ENCODE measurements at regions not wholly inside any gene's neighbourhood (a gene's known extent, or its start where the extent isn't known, plus 50 kb on each side); places are given as distances from the start of the nearest gene placed in this dataset.

DNA sequence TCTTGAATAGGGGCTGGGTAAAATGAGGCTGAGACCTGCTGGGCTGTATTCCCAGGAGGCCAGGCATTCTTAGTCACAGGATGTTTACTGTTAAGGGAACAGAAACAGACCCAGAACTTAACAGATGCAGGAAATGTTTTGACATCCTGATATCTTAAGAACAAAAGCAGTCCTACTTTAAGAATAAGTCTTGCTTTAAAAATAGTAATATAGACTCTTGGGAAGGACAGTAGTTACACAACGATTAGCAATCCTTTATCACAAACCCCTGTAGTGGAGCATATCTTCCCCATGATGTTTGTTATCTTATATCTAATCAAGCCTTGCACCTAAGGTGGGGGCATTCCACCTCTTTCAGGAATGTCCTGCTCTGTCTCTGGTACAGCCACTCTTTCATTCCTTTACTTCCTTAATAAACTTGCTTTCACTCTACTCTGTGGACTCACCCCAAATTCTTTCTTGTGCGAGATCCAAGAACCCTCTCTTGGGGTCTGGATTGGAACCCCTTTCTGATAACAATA lies 493.7 kb upstream of the SULF2 start:
- TF ChIP-seq, protein P1, sequence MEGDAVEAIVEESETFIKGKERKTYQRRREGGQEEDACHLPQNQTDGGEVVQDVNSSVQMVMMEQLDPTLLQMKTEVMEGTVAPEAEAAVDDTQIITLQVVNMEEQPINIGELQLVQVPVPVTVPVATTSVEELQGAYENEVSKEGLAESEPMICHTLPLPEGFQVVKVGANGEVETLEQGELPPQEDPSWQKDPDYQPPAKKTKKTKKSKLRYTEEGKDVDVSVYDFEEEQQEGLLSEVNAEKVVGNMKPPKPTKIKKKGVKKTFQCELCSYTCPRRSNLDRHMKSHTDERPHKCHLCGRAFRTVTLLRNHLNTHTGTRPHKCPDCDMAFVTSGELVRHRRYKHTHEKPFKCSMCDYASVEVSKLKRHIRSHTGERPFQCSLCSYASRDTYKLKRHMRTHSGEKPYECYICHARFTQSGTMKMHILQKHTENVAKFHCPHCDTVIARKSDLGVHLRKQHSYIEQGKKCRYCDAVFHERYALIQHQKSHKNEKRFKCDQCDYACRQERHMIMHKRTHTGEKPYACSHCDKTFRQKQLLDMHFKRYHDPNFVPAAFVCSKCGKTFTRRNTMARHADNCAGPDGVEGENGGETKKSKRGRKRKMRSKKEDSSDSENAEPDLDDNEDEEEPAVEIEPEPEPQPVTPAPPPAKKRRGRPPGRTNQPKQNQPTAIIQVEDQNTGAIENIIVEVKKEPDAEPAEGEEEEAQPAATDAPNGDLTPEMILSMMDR (IDR thresholded peaks at IDR 0.05), result no peak
- H3K79me2 ChIP-seq (ENCODE audit: insufficient read depth, low read length), result no peaks in the 10 kb centered on the region
- H3K4me2 ChIP-seq (replicated peaks; ENCODE audit: extremely low read depth, low read length, poor library complexity, severe bottlenecking), result no peak overlapping the region
- Mint-ChIP-seq H3K27ac (no peak overlapping the region), H3K4me3 (no peak overlapping the region), H3K27me3 (ENCODE audit: low read depth in 3 of 3) (peaks cover 0 to 13% (median 6%) of the 10 kb centered on the region in 3 donors), H3K9me3 (peaks cover 0 to 5% (median 2%) of the 10 kb centered on the region in 7 donors), H3K36me3 (no peaks in the 10 kb centered on the region), H3K4me1 (no peaks in the 10 kb centered on the region)
- no peak overlapping the region for H2AFZ ChIP-seq (ENCODE audit: insufficient read depth, low read depth, low read length, poor library complexity, severe bottlenecking)
- H3K27me3 ChIP-seq (ENCODE audit: control insufficient read depth in 2 of 2, insufficient read depth in 2 of 2, low read length in 2 of 2), result no peaks in the 10 kb centered on the region
- no peak overlapping the region for H3K27ac ChIP-seq (ENCODE audit: low read depth in 1 of 2, low read length in 2 of 2)
- no peak for DNase-seq
- intact Hi-C loops (cut with micrococcal nuclease), result no loop called here
- H3K4me3 ChIP-seq (replicated peaks in 1 of 3; ENCODE audit: low read depth in 2 of 3, low read length in 3 of 3), result no peak overlapping the region
- H4K20me1 ChIP-seq (ENCODE audit: insufficient read depth, low read length), result no peaks in the 10 kb centered on the region
- no peak overlapping the region for H3K9ac ChIP-seq (ENCODE audit: insufficient read depth, low read length, poor library complexity, severe bottlenecking)
- no peaks in the 10 kb centered on the region for H3K4me1 ChIP-seq (ENCODE audit: control insufficient read depth in 1 of 2, insufficient read depth in 2 of 2, low read length in 2 of 2)
- no peaks in the 10 kb centered on the region for H3K36me3 ChIP-seq (replicated peaks in 1 of 2; ENCODE audit: control insufficient read depth in 1 of 2, insufficient read depth in 2 of 2, low read length in 2 of 2)
- H3K9me3 ChIP-seq (replicated peaks in 1 of 2; ENCODE audit: control insufficient read depth in 1 of 2, insufficient read depth in 1 of 2, low read length in 2 of 2), result no peaks in the 10 kb centered on the region
- WGBS (ENCODE audit: insufficient coverage), result 100% methylated on average over 1 of the region's 2 CpGs

DNA sequence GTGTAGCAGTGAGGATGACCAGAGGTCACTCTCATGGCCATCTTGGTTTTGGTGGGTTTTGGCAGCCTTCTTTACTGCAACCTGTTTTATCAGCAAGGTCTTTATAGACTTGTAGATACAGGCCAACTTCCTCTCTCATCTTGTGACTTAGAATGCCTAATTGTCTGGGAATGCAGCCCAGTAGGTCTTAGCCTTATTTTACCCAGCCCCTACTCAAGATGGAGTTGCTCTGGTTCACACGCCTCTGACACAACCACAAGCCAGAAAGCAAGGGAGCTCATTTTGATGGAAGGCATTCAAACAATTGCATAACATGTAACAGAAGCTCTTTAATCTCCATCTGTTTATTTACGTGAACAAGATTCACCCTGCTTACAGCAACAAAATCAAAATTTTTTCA lies 492.0 kb upstream of the SULF2 start:
- Histone ChIP-seq H3K4me3 (replicated peaks in 1 of 3; ENCODE audit: low read depth in 2 of 3, low read length in 3 of 3) (no peak overlapping the region), H3K27me3 (ENCODE audit: control insufficient read depth in 2 of 2, insufficient read depth in 2 of 2, low read length in 2 of 2) (no peaks in the 10 kb centered on the region), H2AFZ (ENCODE audit: insufficient read depth, low read depth, low read length, poor library complexity, severe bottlenecking) (no peak overlapping the region), H3K9me3 (replicated peaks in 1 of 2; ENCODE audit: control insufficient read depth in 1 of 2, insufficient read depth in 1 of 2, low read length in 2 of 2) (no peaks in the 10 kb centered on the region), H3K4me2 (replicated peaks; ENCODE audit: extremely low read depth, low read length, poor library complexity, severe bottlenecking) (no peak overlapping the region), H3K79me2 (ENCODE audit: insufficient read depth, low read length) (no peaks in the 10 kb centered on the region), H3K9ac (ENCODE audit: insufficient read depth, low read length, poor library complexity, severe bottlenecking) (no peak overlapping the region), H3K36me3 (replicated peaks in 1 of 2; ENCODE audit: control insufficient read depth in 1 of 2, insufficient read depth in 2 of 2, low read length in 2 of 2) (no peaks in the 10 kb centered on the region), H3K27ac (ENCODE audit: low read depth in 1 of 2, low read length in 2 of 2) (no peak overlapping the region), H4K20me1 (ENCODE audit: insufficient read depth, low read length) (no peaks in the 10 kb centered on the region), H3K4me1 (ENCODE audit: control insufficient read depth in 1 of 2, insufficient read depth in 2 of 2, low read length in 2 of 2) (no peaks in the 10 kb centered on the region)
- Mint-ChIP-seq H3K9me3 (peaks cover 0 to 3% (median 0%) of the 10 kb centered on the region in 7 donors), H3K27me3 (ENCODE audit: low read depth in 3 of 3) (peaks cover 0 to 10% (median 6%) of the 10 kb centered on the region in 3 donors), H3K4me3 (no peak overlapping the region), H3K27ac (no peak overlapping the region), H3K4me1 (no peaks in the 10 kb centered on the region), H3K36me3 (no peaks in the 10 kb centered on the region)
- intact Hi-C loops (cut with micrococcal nuclease), result no loop called here
- DNase-seq, result no peak
- TF ChIP-seq, protein P1 (IDR thresholded peaks at IDR 0.05), result no peak
- 88% methylated on average over 1 of the region's 2 CpGs for WGBS (ENCODE audit: insufficient coverage)

Data from CD14-positive monocyte (primary cell).